Activated naive CD4-positive, alpha-beta T cell treated with anti-CD3 and anti-CD28 coated beads, Interleukin-2, amount 50 U/mL, for 72 hours (primary cell): ENCODE measurements at regions not wholly inside any gene's neighbourhood (a gene's known extent, or its start where the extent isn't known, plus 50 kb on each side); places are given as distances from the start of the nearest gene placed in this dataset.
"Not testable (repeated sequence)": the region's sequence is repeated elsewhere in the genome, so short reads cannot be mapped to it uniquely, and the experiment has no call there.

Experiments used
- ATAC-seq, 2 donors: fragments of 150-1000 bp; cut with Tn5 transposase; 2 replicates each; pipeline ENCODE4 v1.10.0; 2021; ENCODE audit warnings: mild to moderate bottlenecking in 2 of 2, moderate library complexity in 2 of 2
- DNase-seq, 2 donors: peaks; one replicate each; pipeline ENCODE4 v3.0.0; 2021 to 2022; ENCODE audit warnings: low spot score in 2 of 2
- H3K27ac Mint-ChIP-seq, 2 donors: one replicate each; pipeline ENCODE4 v1.8.0; 2022; ENCODE audit warnings: mild to moderate bottlenecking in 2 of 2, mixed read lengths in 2 of 2
- H3K36me3 Mint-ChIP-seq, 2 donors: one replicate each; pipeline ENCODE4 v1.8.0; 2022; ENCODE audit warnings: mixed read lengths in 2 of 2
- H3K9me3 Mint-ChIP-seq, 2 donors: one replicate each; pipeline ENCODE4 v1.8.0; 2022; ENCODE audit warnings: mixed read lengths in 2 of 2

- H3K36me3 Mint-ChIP-seq, result peaks cover 0 to 9% of the 10 kb centered on the region in 2 donors
- no peak for ATAC-seq
- DNase-seq, result no peak
- no peak overlapping the region for H3K27ac Mint-ChIP-seq
- H3K9me3 Mint-ChIP-seq, result peaks cover 5 to 6% of the 10 kb centered on the region in 2 donors
Measured at GRCh38 chr9:34823778-34824177, 113.8 kb upstream of the CCL21 start.

DNA sequence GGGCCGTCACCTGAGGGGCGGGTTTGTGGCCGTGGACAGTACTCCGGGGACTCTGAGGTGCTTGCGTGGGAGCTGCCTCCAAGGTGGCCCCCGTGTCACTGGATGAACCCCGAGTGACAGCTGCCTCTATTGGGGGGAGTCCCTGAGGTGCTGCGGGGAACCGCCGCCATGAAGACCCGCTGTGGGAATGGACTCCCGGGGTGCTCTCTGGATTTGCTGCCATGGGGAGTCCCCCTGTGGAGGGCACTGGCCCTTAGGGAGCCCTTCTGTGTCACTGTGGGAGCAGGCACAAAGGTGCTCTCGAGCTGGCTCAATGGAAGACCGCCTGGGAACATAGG, 100.2 kb upstream of the CCL21 start:
- no peak for DNase-seq

GRCh38 chr9:34809504-34810186, 99.7 kb upstream of the CCL21 start:
- DNase-seq, result no peak
- Mint-ChIP-seq H3K9me3 (peaks cover 3 to 17% of the 10 kb centered on the region in 2 donors), H3K27ac (no peak overlapping the region), H3K36me3 (peaks cover 11 to 12% of the 10 kb centered on the region in 2 donors)
- ATAC-seq, result no peak

More for the DNA sequence above, 100.2 kb upstream of the CCL21 start:
- no peak for ATAC-seq
- H3K36me3 Mint-ChIP-seq, result peaks cover 11 to 12% of the 10 kb centered on the region in 2 donors
- peaks cover 3 to 16% of the 10 kb centered on the region in 2 donors for H3K9me3 Mint-ChIP-seq
- no peak overlapping the region for H3K27ac Mint-ChIP-seq

GRCh38 chr9:34802916-34803315, 93.0 kb upstream of the CCL21 start:
- Mint-ChIP-seq H3K9me3 (peaks cover 7 to 11% of the 10 kb centered on the region in 2 donors), H3K36me3 (no peaks in the 10 kb centered on the region), H3K27ac (no peak overlapping the region)
- DNase-seq, result no peak
- ATAC-seq, result no peak

DNA sequence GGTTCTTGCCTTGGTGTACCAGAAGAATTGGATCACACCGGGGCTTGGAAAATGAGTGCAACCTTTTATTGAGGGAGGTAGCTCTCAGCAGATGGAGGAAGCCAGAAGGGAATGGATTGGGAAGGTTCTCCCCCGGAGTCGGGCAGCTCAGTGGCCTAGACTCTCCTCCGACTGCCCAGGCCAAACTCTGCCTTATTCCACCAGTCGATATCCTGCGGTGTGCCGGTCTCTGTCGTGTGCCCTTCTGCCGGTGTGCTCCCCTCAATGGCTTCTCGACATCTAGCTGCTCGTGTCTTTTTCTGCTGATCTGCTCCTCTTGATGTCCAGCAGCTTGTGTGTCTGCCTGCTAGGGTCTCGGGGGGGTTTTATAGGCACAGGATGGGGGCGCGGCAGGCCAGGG, 87.4 kb upstream of the CCL21 start:
- Mint-ChIP-seq H3K36me3 (no peaks in the 10 kb centered on the region), H3K9me3 (peaks cover 5 to 7% of the 10 kb centered on the region in 2 donors), H3K27ac (no peak overlapping the region)
- DNase-seq (no peak), ATAC-seq (no peak)

DNA sequence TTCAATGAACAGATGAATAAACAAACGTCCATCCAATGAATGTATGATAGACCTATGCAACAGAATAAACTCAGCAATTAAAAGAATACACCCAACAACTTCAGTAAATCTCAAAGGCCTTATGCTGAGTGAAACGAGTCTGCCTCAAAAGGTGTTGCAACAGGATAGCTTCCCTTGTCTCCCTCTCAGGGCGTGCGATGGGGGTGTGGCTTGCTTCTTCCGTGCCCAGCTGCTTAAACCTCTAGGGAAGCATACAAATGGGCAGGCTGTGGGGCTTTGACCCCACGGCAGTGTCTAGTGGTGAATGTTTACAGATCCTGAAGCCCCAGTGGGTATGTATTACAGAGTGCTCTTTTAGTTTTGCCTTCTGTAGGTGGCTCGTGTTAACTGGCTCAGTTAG, 87.0 kb upstream of the CCL21 start:
- ATAC-seq, result no peak
- no peaks in the 10 kb centered on the region for H3K36me3 Mint-ChIP-seq

DNA sequence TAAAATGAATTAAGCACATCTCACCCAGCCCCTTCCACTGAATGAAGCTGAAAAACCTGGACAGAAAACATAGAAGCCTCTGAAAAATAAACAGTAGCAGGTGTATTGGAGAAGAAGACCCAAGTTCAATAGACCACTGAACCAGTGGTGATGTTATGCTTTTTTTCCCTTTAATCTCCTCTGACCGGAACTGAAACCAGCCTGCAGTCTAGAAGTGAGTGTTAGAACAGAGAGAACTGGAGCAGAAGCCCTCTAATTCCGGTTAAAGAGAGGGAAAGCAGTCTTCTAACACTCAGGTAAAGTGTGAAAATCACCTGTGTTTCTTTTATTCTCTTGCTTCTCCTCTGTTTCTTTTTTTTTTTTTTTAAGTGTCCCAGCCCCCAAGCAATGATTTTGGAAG, 83.5 kb upstream of the CCL21 start:
- no peak for ATAC-seq
- peaks cover 0 to 5% of the 10 kb centered on the region in 2 donors for H3K9me3 Mint-ChIP-seq
- no peaks in the 10 kb centered on the region for H3K36me3 Mint-ChIP-seq
- no peak overlapping the region for H3K27ac Mint-ChIP-seq
- DNase-seq, result no peak

More for the DNA sequence above, 87.0 kb upstream of the CCL21 start:
- Mint-ChIP-seq H3K9me3 (peaks cover 5 to 7% of the 10 kb centered on the region in 2 donors), H3K27ac (no peak overlapping the region)
- DNase-seq, result no peak

- Mint-ChIP-seq H3K27ac (no peak overlapping the region), H3K36me3 (no peaks in the 10 kb centered on the region), H3K9me3 (no peaks in the 10 kb centered on the region)
- no peak for ATAC-seq
- no peak for DNase-seq
Measured at GRCh38 chr9:34783951-34784487, 74.1 kb upstream of the CCL21 start.

DNA sequence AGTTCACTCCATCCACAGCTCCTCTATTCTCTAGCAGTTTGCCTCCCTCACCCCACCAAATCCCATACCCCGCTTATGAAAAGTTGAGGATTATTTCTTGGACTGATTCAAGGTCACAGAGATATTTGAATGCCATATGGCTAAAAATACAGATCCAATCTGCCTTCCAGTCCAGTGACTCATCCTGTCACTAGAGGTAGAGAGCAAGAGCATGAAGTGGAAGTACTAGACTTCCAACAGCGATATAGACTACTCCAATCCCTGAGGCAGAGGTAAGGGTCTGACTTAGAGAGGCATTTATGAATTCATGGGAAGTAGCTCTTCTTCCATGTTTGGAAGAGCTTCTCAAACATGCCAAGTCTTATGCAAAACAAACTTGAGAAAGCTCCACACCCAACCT, 72.4 kb upstream of the CCL21 start:
- no peak overlapping the region for H3K27ac Mint-ChIP-seq
- DNase-seq, result no peak
- H3K9me3 Mint-ChIP-seq, result no peaks in the 10 kb centered on the region
- H3K36me3 Mint-ChIP-seq, result no peaks in the 10 kb centered on the region
- no peak for ATAC-seq

- H3K27ac Mint-ChIP-seq, result no peak overlapping the region
- DNase-seq (no peak), ATAC-seq (no peak)
- H3K36me3 Mint-ChIP-seq, result no peaks in the 10 kb centered on the region
- peaks cover 4 to 5% of the 10 kb centered on the region in 2 donors for H3K9me3 Mint-ChIP-seq
Measured at GRCh38 chr9:34777666-34778065, 67.7 kb upstream of the CCL21 start.

DNA sequence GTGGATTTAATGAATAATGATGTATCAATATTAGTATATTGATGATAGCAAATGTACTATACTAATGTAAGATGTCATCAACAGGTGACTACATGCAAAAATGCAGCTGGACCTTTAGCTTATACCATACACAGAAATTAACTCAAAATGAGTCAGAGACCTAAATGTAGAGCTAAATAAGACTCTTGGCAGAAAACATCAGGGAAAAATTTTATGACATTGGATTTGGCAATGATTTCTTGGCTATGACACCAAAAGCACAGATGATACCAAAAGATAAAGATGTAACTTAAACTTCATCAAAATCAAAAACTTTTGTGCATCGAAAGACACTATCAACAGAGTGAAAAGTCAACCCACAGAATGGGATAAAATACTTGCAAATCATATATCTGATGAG, 64.0 kb upstream of the CCL21 start:
- Mint-ChIP-seq H3K36me3 (no peaks in the 10 kb centered on the region), H3K9me3 (peaks cover 4 to 5% of the 10 kb centered on the region in 2 donors), H3K27ac (no peak overlapping the region)
- DNase-seq, result no peak
- no peak for ATAC-seq

GRCh38 chr9:34773306-34773910, 63.5 kb upstream of the CCL21 start:
- DNase-seq (no peak), ATAC-seq (no peak)
- peaks cover 4 to 5% of the 10 kb centered on the region in 2 donors for H3K9me3 Mint-ChIP-seq
- H3K36me3 Mint-ChIP-seq, result no peaks in the 10 kb centered on the region
- H3K27ac Mint-ChIP-seq, result no peak overlapping the region

- ATAC-seq (no peak), DNase-seq (no peak)
- Mint-ChIP-seq H3K27ac (no peak overlapping the region), H3K9me3 (peaks cover 0 to 9% of the 10 kb centered on the region in 2 donors), H3K36me3 (peaks cover 0 to 11% of the 10 kb centered on the region in 2 donors)
Measured at GRCh38 chr9:34771007-34771406, 61.1 kb upstream of the CCL21 start.

DNA sequence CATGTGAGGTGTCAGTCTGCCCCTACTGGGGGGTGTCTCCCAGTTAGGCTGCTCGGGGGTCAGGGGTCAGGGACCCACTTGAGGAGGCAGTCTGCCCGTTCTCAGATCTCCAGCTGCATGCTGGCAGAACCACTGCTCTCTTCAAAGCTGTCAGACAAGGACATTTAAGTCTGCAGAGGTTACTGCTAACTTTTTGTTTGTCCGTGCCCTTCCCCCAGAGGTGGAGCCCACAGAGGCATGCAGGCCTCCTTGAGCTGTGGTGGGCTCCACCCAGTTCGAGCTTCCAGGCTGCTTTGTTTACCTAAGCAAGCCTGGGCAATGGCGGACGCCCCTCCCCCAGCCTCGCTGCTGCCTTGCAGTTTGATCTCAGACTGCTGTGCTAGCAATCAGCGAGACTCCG, 57.2 kb upstream of the CCL21 start:
- not testable (repeated sequence) for H3K9me3 Mint-ChIP-seq, DNase-seq, ATAC-seq, H3K27ac Mint-ChIP-seq
- peaks cover 0 to 11% of the 10 kb centered on the region in 2 donors for H3K36me3 Mint-ChIP-seq

- not testable (repeated sequence) for H3K36me3 Mint-ChIP-seq, H3K27ac Mint-ChIP-seq, H3K9me3 Mint-ChIP-seq
- ATAC-seq, result peak; percentile 74 to 91
- peak in 1 of 2 donors; percentile 66 for DNase-seq
Measured at GRCh38 chr9:34760196-34761040, 50.5 kb upstream of the CCL21 start.
